ENCODE measurements at regions not wholly inside any gene's neighbourhood (a gene's known extent, or its start where the extent isn't known, plus 50 kb on each side); places are given as distances from the start of the nearest gene placed in this dataset.

- no peak for ATAC-seq
- intact Hi-C loops (cut with DNase I, micrococcal nuclease), result no loop called here
- no peak for DNase-seq
These were observed 104.4 kb downstream of the INHBB start for GRCh38 chr2:120450196-120450820.

GRCh38 chr2:120451334-120451733 is 105.4 kb downstream of the INHBB start:
- DNase-seq (no peak), ATAC-seq (no peak)
- intact Hi-C loops (cut with DNase I, micrococcal nuclease), result no loop called here

DNA sequence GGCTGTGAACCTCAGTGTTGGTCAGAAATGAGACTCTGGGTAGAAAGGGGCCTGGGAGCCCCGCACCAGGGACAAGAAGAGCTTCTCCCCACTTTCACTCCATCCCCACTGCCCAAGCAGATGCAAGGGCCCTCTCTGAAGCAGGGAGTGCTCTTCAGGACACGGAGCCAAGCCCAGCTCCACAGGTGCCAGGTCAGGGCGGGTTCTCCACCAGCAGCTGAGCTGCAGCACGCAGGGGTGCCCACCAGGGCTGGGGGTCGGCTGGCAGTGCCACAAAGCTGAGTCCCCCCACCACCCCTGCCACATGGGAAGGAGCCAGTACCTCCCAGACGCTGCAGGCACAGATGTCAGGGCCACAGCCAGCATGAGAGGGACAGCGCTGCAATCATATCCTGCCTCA is 106.2 kb downstream of the INHBB start:
- DNase-seq (no peak), ATAC-seq (no peak)
- intact Hi-C loops (cut with DNase I, micrococcal nuclease), result no loop called here

GRCh38 chr2:120452945-120453634 is 107.2 kb downstream of the INHBB start:
- intact Hi-C loops (cut with DNase I, micrococcal nuclease), result no loop called here
- DNase-seq (no peak), ATAC-seq (no peak)

DNA sequence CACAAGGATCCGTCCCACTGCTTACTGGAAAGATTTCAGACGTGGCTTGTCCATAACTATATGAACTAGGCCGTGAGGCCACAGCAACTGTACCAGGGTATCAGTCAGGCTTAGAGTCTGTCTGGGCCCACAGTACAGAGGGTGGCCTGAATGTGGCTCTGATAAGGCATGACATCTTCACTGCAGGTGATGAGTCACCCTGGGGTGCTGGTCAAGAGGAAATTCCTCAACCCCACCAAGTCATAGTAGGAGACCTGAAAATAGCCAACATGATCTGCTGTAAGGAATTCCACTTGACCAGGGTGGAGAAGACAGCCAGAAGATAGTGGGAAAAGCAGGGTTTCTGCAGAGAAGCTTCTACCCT is 107.7 kb downstream of the INHBB start:
- intact Hi-C loops (cut with DNase I, micrococcal nuclease), result no loop called here
- no peak for DNase-seq
- no peak for ATAC-seq

DNA sequence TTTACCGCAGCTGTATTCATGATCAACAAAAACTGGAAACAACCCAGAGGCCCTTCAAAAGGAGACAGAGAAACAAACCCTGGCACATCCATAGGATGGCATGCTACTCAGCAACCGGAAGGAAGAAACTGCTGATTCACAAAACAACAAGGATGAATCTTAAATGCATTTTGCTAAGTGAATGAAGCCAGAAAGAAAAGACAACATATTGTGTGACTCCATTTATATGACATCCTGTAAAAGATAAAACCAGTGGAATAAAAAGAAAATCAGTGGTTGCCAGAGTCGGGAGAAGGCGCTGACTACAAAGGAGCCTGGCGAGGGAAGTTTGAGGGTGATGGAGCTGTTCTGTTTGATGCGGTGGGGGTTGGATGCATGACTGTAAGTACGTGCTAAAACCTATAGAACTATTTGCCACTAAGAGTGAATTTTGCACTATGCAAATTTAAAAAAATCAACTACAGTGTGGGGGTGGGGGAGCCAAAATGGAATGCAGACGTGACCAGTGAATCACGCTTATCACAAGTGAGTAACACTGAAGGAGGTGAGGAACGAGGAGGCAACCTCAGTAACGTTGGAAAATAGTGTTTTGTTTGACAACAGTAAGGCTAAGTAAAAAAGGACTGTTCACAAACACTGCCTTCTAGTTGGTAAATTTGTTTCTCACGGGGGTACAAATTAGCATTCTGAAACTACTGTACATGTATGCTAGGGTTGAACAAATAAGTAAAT is 108.9 kb downstream of the INHBB start:
- DNase-seq (no peak), ATAC-seq (no peak)
- intact Hi-C loops (cut with DNase I, micrococcal nuclease), result no loop called here

DNA sequence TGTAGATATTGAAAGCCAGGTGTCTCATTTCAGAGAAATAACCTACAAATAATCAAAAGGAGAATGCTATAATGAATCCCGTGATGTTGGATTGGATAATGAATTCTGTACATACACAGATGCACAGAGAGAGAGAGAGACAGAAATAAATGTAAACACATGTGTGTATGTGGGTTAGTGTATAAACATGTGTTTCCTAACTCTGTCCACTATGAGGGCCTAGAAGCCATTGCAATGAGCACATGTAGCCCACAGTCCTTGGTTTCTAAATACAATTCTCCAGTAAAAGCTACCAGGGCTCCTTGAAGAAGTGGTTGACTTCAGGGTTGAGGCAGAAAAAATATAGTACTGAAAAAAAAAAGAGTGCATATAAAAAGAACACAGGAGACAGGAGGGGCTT is 109.5 kb downstream of the INHBB start:
- intact Hi-C loops (cut with DNase I, micrococcal nuclease), result no loop called here
- DNase-seq (no peak), ATAC-seq (no peak)

DNA sequence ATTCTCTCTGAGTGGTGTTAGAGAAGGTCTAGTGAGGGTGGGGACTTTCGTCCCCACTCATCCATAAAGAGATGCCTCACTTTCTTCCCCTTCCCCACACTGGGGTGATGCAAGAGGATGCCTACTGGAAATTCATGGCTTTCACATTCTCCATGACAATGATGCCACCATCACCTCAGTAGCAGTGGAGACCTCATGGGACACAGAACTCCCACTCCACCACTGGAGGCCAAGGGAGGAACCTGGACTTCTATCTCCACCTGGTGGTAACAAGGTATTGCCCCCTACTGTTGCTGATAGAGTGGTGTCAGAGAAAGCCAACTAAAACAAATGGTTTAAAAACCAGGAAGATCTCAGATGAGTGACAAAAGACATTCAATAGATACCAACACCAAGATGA is 110.9 kb downstream of the INHBB start:
- intact Hi-C loops (cut with DNase I, micrococcal nuclease), result no loop called here
- no peak for ATAC-seq
- DNase-seq, result no peak

DNA sequence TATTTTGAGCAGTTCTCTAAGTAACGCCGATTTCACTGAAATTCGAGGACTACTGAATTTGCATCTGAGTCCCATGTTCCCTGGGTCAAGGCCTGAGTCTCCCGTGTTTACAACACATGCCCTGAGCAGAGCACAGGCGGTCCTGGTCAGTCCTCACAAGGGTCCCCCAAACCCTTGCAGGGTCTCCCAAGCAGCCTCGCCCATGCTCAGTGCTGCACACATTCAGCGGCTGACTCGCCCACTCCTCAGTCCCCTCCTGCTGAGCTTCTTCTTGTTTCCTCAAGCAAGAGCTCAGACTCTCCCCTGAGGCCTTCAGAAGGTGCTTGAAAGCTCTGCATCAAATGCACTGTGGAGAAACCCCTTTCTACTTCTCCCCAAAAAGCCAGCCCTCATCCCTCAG is 114.6 kb downstream of the INHBB start:
- no peak for DNase-seq
- no peak for ATAC-seq
- intact Hi-C loops (cut with DNase I, micrococcal nuclease), result no loop called here

GRCh38 chr2:120461092-120461491 is 115.2 kb downstream of the INHBB start:
- intact Hi-C loops (cut with DNase I, micrococcal nuclease), result no loop called here
- DNase-seq (no peak), ATAC-seq (no peak)

GRCh38 chr2:120461546-120462537 is 115.9 kb downstream of the INHBB start:
- DNase-seq (no peak), ATAC-seq (no peak)
- intact Hi-C loops (cut with DNase I, micrococcal nuclease), result no loop called here

DNA sequence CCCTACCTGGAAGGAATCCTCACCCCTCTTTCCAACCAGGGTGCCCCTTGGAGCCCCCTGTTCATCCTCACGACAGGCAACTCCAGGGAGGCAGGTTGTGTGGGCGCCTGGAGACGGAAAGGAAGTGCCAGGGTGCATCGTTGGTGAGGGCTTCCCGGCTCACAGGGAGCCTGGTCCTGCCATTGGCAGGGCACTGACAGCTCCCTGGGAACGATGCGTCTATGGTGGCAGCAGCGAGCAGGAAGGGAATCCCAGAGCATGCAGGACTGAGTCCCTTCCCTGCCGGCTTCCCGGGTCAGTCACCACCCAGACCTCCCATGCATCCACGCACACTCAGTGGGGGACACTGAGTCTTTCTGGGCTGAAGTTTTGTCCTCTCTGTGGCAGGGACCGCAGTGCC is 117.6 kb downstream of the INHBB start:
- DNase-seq, result no peak
- intact Hi-C loops (cut with DNase I, micrococcal nuclease), result no loop called here

DNA sequence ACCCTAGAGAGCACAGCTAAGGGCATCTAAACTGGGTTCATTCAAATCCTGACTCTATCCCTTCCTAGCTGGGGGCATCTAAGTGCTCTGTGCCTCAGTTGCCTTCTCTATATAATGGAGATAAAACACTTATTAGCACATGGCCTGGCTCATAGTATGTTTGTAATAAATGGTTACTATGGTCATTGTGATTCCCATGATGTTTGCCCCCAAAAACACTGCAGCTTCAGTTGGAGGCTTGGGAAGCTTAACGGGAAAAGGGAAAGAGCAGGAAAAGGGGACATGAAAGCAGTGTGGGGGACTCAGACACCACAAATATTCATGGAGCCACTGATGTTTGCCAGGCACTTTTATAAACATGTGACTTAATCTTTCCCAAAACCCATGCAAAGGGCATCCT is 118.1 kb downstream of the INHBB start:
- no peak for ATAC-seq
- intact Hi-C loops (cut with DNase I, micrococcal nuclease), result no loop called here
- no peak for DNase-seq

More for the DNA sequence above, 117.6 kb downstream of the INHBB start:
- no peak for ATAC-seq

DNA sequence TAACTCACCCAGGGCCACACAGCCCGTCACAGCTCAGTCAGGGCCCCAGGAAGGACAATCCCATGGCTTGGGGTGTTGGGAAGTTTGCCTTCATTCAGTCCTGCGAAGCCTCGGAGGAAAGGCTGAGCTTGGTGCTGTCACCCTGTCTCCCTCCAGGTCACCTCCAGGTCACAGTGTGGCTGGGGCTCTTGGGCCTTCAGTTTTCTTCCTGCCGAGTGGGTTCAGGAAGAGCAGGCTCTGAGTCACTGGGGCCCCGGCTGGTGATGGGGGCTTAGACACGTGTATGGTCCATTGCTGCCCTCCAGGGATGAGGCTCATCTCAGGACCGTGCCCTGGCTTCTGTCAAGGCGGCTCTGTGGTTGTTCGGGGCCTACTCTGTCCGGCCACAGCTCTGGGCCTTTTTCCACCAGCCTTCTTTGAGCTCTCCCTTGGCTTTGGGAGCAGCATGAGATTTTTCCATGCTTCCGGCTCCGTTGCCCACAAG is 118.6 kb downstream of the INHBB start:
- ATAC-seq, result no peak
- intact Hi-C loops (cut with DNase I, micrococcal nuclease), result no loop called here
- no peak for DNase-seq

- intact Hi-C loops (cut with DNase I, micrococcal nuclease), result no loop called here
- DNase-seq, result no peak
- no peak for ATAC-seq
These were observed 119.2 kb downstream of the INHBB start for GRCh38 chr2:120465012-120465700.

DNA sequence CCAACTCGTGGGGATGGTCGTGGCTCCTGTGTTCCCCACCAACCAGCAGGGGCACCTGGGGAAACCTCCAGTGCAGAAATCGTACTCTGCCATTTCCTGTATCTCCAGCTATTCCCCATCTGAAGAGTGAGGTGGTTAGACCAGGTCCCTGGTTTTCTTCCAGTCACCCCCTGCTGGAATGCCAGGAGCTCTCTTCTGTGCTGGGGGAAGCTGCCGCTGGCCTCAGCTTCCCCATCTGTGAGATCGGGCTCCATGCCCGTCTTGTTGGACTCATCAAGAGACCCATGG is 119.7 kb downstream of the INHBB start:
- ATAC-seq, result no peak
- DNase-seq, result no peak
- intact Hi-C loops (cut with DNase I, micrococcal nuclease), result no loop called here

DNA sequence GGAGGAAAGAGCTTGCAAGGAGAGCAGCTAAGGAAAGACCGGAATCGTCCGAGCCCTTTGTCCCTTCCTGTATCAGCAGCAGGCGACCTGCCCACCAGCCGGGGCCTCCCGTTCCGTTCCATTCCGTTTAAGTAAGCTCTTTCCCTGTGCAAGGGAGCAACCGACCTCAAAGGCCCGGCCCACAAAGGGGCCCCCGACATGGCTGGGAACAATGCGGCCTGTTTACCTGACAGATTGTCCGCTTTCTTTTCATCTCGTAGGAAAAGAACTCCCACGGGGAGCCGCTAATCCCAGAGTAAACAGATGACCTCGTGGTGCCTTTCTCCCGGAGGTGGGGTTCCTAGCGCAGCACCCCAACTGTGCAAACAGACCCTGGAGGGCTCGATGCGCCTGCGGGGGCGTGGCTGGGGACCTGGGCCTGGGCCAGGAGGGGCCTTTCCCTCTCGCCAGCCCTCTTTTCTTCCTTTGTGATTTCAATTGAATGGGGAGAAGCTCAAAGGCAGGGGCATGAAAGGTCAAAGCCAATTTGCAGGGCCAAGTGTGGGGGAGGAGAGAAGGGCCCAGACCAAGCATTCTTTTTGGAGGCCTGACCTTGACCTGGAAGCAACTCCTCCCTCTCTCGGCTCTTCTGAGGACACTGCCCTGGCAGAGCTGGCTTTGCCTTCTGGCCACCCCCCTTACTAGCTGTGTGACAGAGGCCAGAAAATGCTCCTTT is 120.2 kb downstream of the INHBB start:
- no peak for ATAC-seq
- DNase-seq, result no peak
- intact Hi-C loops (cut with DNase I, micrococcal nuclease), result no loop called here

GRCh38 chr2:120466704-120467054 is 120.7 kb downstream of the INHBB start:
- ATAC-seq, result no peak
- no peak for DNase-seq
- intact Hi-C loops (cut with DNase I, micrococcal nuclease), result no loop called here
